Spleen (tissue), 7 donors: ENCODE measurements at regions not wholly inside any gene's neighbourhood (a gene's known extent, or its start where the extent isn't known, plus 50 kb on each side); places are given as distances from the start of the nearest gene placed in this dataset.

ENCODE experiments used
- CTCF ChIP-seq, 11 experiments: fragments of 200-600 bp in 7 of 11; fragments of 450-650 bp in 4 of 11; sonication (generic) in 4 of 11; IDR thresholded peaks in 8 of 11; conservative IDR thresholded peaks in 3 of 11; 1 replicate in 7 of 11; 2 replicates in 4 of 11; pipeline versions ENCODE4 v1.4.0 to v1.8.0; 2016 to 2021; ENCODE audit warnings: antibody characterized with exemption in 11 of 11, inconsistent platforms in 4 of 11, mild to moderate bottlenecking in 1 of 11
- POLR2AphosphoS5 ChIP-seq, 3 donors: sonication (generic); formaldehyde crosslinking; IDR thresholded peaks; one replicate each; pipeline ENCODE4 v1.5.1; 2017; ENCODE audit warnings: antibody characterized with exemption in 3 of 3
- donor health status: DM: no; HTN: no; CAD: no; lungs with moderate emphysema.
- donor health status: DM: no; HTN: no; CAD: no.
- donor health status: DM: no; HTN: no; CAD: no.

- TF ChIP-seq CTCF (IDR thresholded peaks at IDR 0.05 in 8 of 11, conservative IDR thresholded peaks at IDR 0.05 in 3 of 11) (no peak), POLR2AphosphoS5 (IDR thresholded peaks at IDR 0.05) (no peak)
These were observed 950.6 kb downstream of the TRIB2 start for GRCh38 chr2:13667415-13667757.
